OCI-LY7 (cell line): ENCODE measurements at regions not wholly inside any gene's neighbourhood (a gene's known extent, or its start where the extent isn't known, plus 50 kb on each side); places are given as distances from the start of the nearest gene placed in this dataset.

Experiments
- BruUV-seq: library from RNA; stranded (reverse); fragments of 400-500 nt; replicated peaks from 2 replicates; lab custom pipeline; 2021; lab: Mats Ljungman, UMichigan
- CTCF ChIA-PET: fragments of 300-600 bp; sonication (Branson Sonifier 250); formaldehyde crosslinking; loops from one replicate; lab custom pipeline; 2022; ENCODE audit warnings: antibody characterized with exemption; ENCODE audit not compliant: unreplicated experiment; lab: Charles Lee
- POLR2A ChIA-PET: fragments of 300-600 bp; sonication (Branson Sonifier 250); formaldehyde crosslinking; loops from one replicate; lab custom pipeline; 2022; ENCODE audit warnings: antibody characterized with exemption; lab: Charles Lee
- DNase-seq: peaks from one replicate; pipeline ENCODE4 v3.0.0-alpha.2; 2015; ENCODE audit warnings: low spot score
- H2AFZ ChIP-seq: fragments of 200-600 bp; sonication (generic), shearing (Covaris generic); 2 replicates; pipeline ENCODE4 v1.6.1; 2014; ENCODE audit warnings: mild to moderate bottlenecking, antibody characterized with exemption, low read length, moderate library complexity
- H3K27ac ChIP-seq: fragments of 200-600 bp; sonication (generic); 2 replicates; pipeline ENCODE4 v1.5.1; 2014; ENCODE audit warnings: mixed run types, low read depth, mild to moderate bottlenecking, moderate library complexity, low read length, inconsistent platforms; ENCODE audit not compliant: poor library complexity, severe bottlenecking
- H3K36me3 ChIP-seq: fragments of 200-600 bp; sonication (generic); 2 replicates; pipeline ENCODE4 v1.6.1; 2014; ENCODE audit warnings: mild to moderate bottlenecking, antibody characterized with exemption, low read length, moderate library complexity, mixed read lengths; ENCODE audit not compliant: insufficient read depth
- H3K4me1 ChIP-seq: fragments of 200-600 bp; sonication (generic); 2 replicates; pipeline ENCODE4 v1.5.1; 2014; ENCODE audit warnings: mild to moderate bottlenecking, low read length; ENCODE audit not compliant: insufficient read depth, poor library complexity, severe bottlenecking
- H3K4me2 ChIP-seq: fragments of 200-600 bp; sonication (generic); 2 replicates; pipeline ENCODE4 v1.6.1; 2014; ENCODE audit warnings: mild to moderate bottlenecking, low read length
- H3K4me3 ChIP-seq: fragments of 200-600 bp; sonication (generic); 2 replicates; pipeline ENCODE4 v1.5.1; 2014; ENCODE audit warnings: mild to moderate bottlenecking, low read depth, low read length; ENCODE audit not compliant: poor library complexity, severe bottlenecking
- H3K79me2 ChIP-seq: fragments of 200-600 bp; sonication (generic); 2 replicates; pipeline ENCODE4 v1.6.1; 2016; ENCODE audit warnings: low read depth, mild to moderate bottlenecking, low read length, moderate library complexity, mixed read lengths; ENCODE audit not compliant: insufficient read depth
- H3K9me2 ChIP-seq: fragments of 200-600 bp; sonication (generic); 2 replicates; pipeline ENCODE4 v1.6.1; 2016; ENCODE audit warnings: mild to moderate bottlenecking, low read length, mixed read lengths; ENCODE audit not compliant: insufficient read depth
- H3K9me3 ChIP-seq: fragments of 200-600 bp; sonication (generic); 2 replicates; pipeline ENCODE4 v1.6.1; 2014; ENCODE audit warnings: mild to moderate bottlenecking, mixed run types, low read length, mixed read lengths
- H4K20me1 ChIP-seq: fragments of 200-600 bp; sonication (generic); 2 replicates; pipeline ENCODE4 v1.6.1; 2014; ENCODE audit warnings: mild to moderate bottlenecking, antibody characterized with exemption, low read length, moderate library complexity, mixed read lengths; ENCODE audit not compliant: insufficient read depth
- EZH2phosphoT487 ChIP-seq: fragments of 200-600 bp; sonication (generic); IDR thresholded peaks from 2 replicates; pipeline ENCODE4 v1.6.1; 2018; ENCODE audit warnings: low read depth, borderline replicate concordance, mild to moderate bottlenecking, mixed run types, antibody characterized with exemption, low read length, moderate library complexity, mixed read lengths
- intact Hi-C: fragments of 100-400 bp; cut with micrococcal nuclease; formaldehyde crosslinking; loops from one replicate; pipeline ENCODE4 v1.10.0; 2022; ENCODE audit not compliant: unreplicated experiment
- TF ChIP-seq, protein P1 (sequence below): fragments of 200-600 bp; sonication (generic); conservative IDR thresholded peaks from 2 replicates; pipeline ENCODE4 v1.5.1; 2014; ENCODE audit warnings: mild to moderate bottlenecking, antibody characterized with exemption, low read length, moderate library complexity, mixed read lengths

DNA sequence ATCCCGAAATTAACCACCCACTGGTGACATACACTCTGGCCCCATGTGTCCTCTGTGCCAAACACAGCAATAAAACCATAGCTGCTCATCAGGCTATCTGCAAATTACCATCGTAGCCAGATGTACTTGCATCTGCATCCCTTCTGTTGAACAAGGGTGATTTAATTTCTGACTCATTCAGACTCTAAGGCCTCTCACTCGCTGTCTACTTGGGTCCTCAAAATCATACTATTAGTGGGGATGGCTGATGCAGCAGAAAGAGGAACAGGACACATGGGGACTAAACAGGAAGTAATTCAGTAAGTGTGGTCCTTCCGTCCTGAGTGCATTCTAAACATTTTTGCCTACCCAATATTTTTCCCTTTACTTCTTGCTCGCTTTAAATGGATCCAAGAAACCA, 2275.0 kb upstream of the PCDH20 start:
- CTCF ChIA-PET: no interaction called here
- H4K20me1 ChIP-seq: no peaks in the 10 kb centered on the region
- intact Hi-C loops: no loop called here
- H3K4me1 ChIP-seq: no peaks in the 10 kb centered on the region
- TF ChIP-seq, protein P1, sequence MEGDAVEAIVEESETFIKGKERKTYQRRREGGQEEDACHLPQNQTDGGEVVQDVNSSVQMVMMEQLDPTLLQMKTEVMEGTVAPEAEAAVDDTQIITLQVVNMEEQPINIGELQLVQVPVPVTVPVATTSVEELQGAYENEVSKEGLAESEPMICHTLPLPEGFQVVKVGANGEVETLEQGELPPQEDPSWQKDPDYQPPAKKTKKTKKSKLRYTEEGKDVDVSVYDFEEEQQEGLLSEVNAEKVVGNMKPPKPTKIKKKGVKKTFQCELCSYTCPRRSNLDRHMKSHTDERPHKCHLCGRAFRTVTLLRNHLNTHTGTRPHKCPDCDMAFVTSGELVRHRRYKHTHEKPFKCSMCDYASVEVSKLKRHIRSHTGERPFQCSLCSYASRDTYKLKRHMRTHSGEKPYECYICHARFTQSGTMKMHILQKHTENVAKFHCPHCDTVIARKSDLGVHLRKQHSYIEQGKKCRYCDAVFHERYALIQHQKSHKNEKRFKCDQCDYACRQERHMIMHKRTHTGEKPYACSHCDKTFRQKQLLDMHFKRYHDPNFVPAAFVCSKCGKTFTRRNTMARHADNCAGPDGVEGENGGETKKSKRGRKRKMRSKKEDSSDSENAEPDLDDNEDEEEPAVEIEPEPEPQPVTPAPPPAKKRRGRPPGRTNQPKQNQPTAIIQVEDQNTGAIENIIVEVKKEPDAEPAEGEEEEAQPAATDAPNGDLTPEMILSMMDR: no peak
- TF ChIP-seq EZH2phosphoT487: no peak
- no TSS peak for BruUV-seq
- H3K9me3 ChIP-seq: no peaks in the 10 kb centered on the region
- no peak overlapping the region for H3K4me2 ChIP-seq
- no peak for DNase-seq
- POLR2A ChIA-PET: no interaction called here
- no peaks in the 10 kb centered on the region for H3K9me2 ChIP-seq
- H3K36me3 ChIP-seq: no peaks in the 10 kb centered on the region
- H3K27ac ChIP-seq: no peak overlapping the region
- H2AFZ ChIP-seq: no peak overlapping the region
- H3K4me3 ChIP-seq: no peak overlapping the region
- H3K79me2 ChIP-seq: no peaks in the 10 kb centered on the region

GRCh38 chr13:63684822-63685221, 2269.2 kb upstream of the PCDH20 start:
- Histone ChIP-seq H3K27ac (no peak overlapping the region), H3K9me3 (no peaks in the 10 kb centered on the region), H3K36me3 (no peaks in the 10 kb centered on the region), H3K9me2 (no peaks in the 10 kb centered on the region), H3K4me1 (no peaks in the 10 kb centered on the region), H3K4me2 (no peak overlapping the region), H4K20me1 (no peaks in the 10 kb centered on the region), H3K79me2 (no peaks in the 10 kb centered on the region), H3K4me3 (no peak overlapping the region), H2AFZ (no peak overlapping the region)
- no peak for TF ChIP-seq EZH2phosphoT487
- TF ChIP-seq, protein P1: no peak
- ChIA-PET POLR2A (no interaction called here), CTCF (no interaction called here)
- no TSS peak for BruUV-seq
- DNase-seq: no peak
- intact Hi-C loops: no loop called here

DNA sequence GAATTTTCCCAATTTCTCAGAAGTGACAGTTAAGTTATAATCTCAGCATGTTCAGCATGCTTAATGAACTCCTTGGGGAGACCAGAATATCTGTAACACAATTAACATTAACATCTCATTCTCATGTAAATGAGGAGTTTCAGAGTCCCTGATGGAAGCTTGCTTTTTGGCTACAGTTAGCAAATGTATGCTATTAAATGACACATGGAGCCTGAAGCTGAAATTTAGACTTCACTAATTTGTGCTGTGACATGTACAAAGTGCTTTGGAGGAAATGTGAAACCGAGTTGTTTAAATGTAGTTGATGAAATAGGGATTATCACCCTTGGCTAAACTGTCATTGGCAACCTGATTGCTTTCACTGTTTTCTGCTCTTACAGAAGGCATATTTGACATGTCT, 2265.1 kb upstream of the PCDH20 start:
- BruUV-seq: no TSS peak
- ChIA-PET CTCF (no interaction called here), POLR2A (no interaction called here)
- TF ChIP-seq, protein P1: no peak
- no peak for TF ChIP-seq EZH2phosphoT487
- Histone ChIP-seq H3K79me2 (no peaks in the 10 kb centered on the region), H2AFZ (no peak overlapping the region), H3K4me3 (no peak overlapping the region), H3K9me3 (no peaks in the 10 kb centered on the region), H3K9me2 (no peaks in the 10 kb centered on the region), H3K36me3 (no peaks in the 10 kb centered on the region), H3K27ac (no peak overlapping the region), H4K20me1 (no peaks in the 10 kb centered on the region), H3K4me2 (no peak overlapping the region), H3K4me1 (no peaks in the 10 kb centered on the region)
- DNase-seq: no peak
- intact Hi-C loops: no loop called here
